HG03378 (cell line): ENCODE measurements at regions not wholly inside any gene's neighbourhood (a gene's known extent, or its start where the extent isn't known, plus 50 kb on each side); places are given as distances from the start of the nearest gene placed in this dataset.

Source experiments
- ATAC-seq: cut with Tn5 transposase; IDR thresholded peaks from one replicate; pipeline ENCODE4 v1.9.1; 2021; ENCODE audit warnings: mild to moderate bottlenecking, moderate library complexity; ENCODE audit not compliant: unreplicated experiment

- no peak for ATAC-seq
These were observed 198.5 kb downstream of the ADGRG6 start for GRCh38 chr6:142500250-142500786.

- no peak for ATAC-seq
These were observed 200.0 kb downstream of the ADGRG6 start for GRCh38 chr6:142501795-142502194.

- no peak for ATAC-seq
These were observed 205.3 kb downstream of the ADGRG6 start for GRCh38 chr6:142507065-142507464.

GRCh38 chr6:142510211-142510610, 208.4 kb downstream of the ADGRG6 start:
- ATAC-seq = no peak

GRCh38 chr6:142518126-142518525, 216.3 kb downstream of the ADGRG6 start:
- no peak for ATAC-seq

- no peak for ATAC-seq
These were observed 217.0 kb downstream of the ADGRG6 start for GRCh38 chr6:142518761-142519160.

- ATAC-seq = no peak
These were observed 220.0 kb downstream of the ADGRG6 start for GRCh38 chr6:142521791-142522190.

GRCh38 chr6:142523515-142524375, 221.9 kb downstream of the ADGRG6 start:
- ATAC-seq = no peak

- ATAC-seq = no peak
These were observed 228.8 kb downstream of the ADGRG6 start for GRCh38 chr6:142530566-142530965.

GRCh38 chr6:142531727-142532126, 229.9 kb downstream of the ADGRG6 start:
- no peak for ATAC-seq

- ATAC-seq = no peak
These were observed 232.3 kb downstream of the ADGRG6 start for GRCh38 chr6:142534076-142534475.

GRCh38 chr6:142534484-142534883, 232.7 kb downstream of the ADGRG6 start:
- ATAC-seq = no peak

- ATAC-seq = no peak
These were observed 236.0 kb downstream of the ADGRG6 start for GRCh38 chr6:142537612-142538478.

GRCh38 chr6:142542704-142543233, 241.0 kb downstream of the ADGRG6 start:
- ATAC-seq = no peak

- ATAC-seq = no peak
These were observed 241.8 kb downstream of the ADGRG6 start for GRCh38 chr6:142543606-142544005.

- ATAC-seq = no peak
These were observed 242.5 kb downstream of the ADGRG6 start for GRCh38 chr6:142544199-142544838.

GRCh38 chr6:142545147-142545546, 243.3 kb downstream of the ADGRG6 start:
- no peak for ATAC-seq

GRCh38 chr6:142548566-142548965, 246.8 kb downstream of the ADGRG6 start:
- no peak for ATAC-seq

GRCh38 chr6:142550310-142551063, 248.7 kb downstream of the ADGRG6 start:
- no peak for ATAC-seq

- ATAC-seq = no peak
These were observed 249.5 kb downstream of the ADGRG6 start for GRCh38 chr6:142551274-142551811.
